ENCODE measurements at regions not wholly inside any gene's neighbourhood (a gene's known extent, or its start where the extent isn't known, plus 50 kb on each side); places are given as distances from the start of the nearest gene placed in this dataset.
"Not testable (repeated sequence)": the region's sequence is repeated elsewhere in the genome, so short reads cannot be mapped to it uniquely, and the experiment has no call there.

- DNase-seq (ENCODE audit: low read depth); in situ Hi-C loops (cut with HindIII; ENCODE audit: low pct_unique_long_range_greater_than_20kb, low sequenced_read_pairs): not testable (repeated sequence)
These were observed 216.0 kb upstream of the GNAI1 start for GRCh38 chr7:79918632-79919031.

DNA sequence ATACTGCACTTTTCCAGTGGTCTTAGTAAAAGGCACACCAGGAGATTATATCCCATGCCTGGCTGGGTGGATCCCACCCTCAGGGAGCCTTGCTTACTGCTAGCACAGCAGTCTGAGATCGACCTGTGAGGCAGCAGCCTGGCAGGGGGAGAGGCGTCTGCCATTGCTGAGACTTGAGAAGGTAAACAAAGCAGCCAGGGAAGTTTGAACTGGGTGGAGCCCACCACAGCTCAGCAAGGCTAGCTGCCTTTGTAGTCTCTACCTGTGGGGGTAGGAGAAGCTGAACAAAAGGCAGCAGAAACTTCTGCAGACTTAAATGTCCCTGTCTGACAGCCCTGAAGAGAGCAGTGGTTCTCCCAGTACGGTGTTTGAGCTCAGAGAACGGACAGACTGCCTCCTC lies 219.3 kb upstream of the GNAI1 start:
- DNase-seq (ENCODE audit: low read depth); in situ Hi-C loops (cut with HindIII; ENCODE audit: low pct_unique_long_range_greater_than_20kb, low sequenced_read_pairs): not testable (repeated sequence)

GRCh38 chr7:79912213-79912633 lies 222.4 kb upstream of the GNAI1 start:
- in situ Hi-C loops (cut with HindIII; ENCODE audit: low pct_unique_long_range_greater_than_20kb, low sequenced_read_pairs): no loop called here
- no peak for DNase-seq (ENCODE audit: low read depth)

DNA sequence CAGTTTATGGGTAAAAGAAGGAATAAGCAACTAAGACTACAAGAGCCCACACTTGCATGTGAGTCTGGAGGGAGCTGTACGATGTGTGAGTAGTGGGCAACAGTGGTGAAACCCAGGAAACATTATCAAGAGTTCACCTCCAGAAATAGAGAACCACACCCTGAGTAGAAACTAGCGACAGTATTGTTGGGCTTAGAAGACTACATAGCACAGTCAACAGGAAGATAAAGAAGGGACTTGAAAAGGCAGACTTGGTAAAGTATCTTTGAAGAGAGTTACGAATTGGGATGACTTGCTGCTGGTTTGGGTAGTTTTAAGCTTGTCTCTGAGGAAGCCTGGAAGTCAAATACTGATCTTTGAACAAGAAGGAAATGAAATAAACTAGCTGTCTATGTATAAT lies 223.2 kb upstream of the GNAI1 start:
- in situ Hi-C loops (cut with HindIII; ENCODE audit: low pct_unique_long_range_greater_than_20kb, low sequenced_read_pairs): no loop called here
- no peak for DNase-seq (ENCODE audit: low read depth)

DNA sequence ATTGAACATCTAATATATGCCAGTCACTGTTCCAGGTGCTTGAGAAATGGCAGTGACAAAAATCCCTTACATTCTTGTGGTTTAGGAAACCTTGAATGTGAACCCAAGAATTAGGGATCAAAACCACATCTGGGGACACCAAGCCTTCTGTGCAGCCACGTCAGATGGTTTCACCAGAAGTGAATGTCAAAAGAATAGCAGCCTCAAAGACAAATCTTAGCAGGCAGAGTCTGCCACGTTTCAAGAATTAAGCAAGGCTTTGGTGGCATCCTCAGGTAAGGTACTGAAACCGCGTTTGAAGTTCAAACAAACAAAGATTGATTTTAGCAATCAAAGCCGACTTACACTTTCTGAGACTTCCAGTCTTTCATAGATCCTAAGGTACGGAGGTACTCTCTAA lies 225.5 kb upstream of the GNAI1 start:
- in situ Hi-C loops (cut with HindIII; ENCODE audit: low pct_unique_long_range_greater_than_20kb, low sequenced_read_pairs): no loop called here
- DNase-seq (ENCODE audit: low read depth): no peak

GRCh38 chr7:79897166-79897565 lies 237.5 kb upstream of the GNAI1 start:
- in situ Hi-C loops (cut with HindIII; ENCODE audit: low pct_unique_long_range_greater_than_20kb, low sequenced_read_pairs): no loop called here
- DNase-seq (ENCODE audit: low read depth): no peak

- in situ Hi-C loops (cut with HindIII; ENCODE audit: low pct_unique_long_range_greater_than_20kb, low sequenced_read_pairs): no loop called here
- no peak for DNase-seq (ENCODE audit: low read depth)
These were observed 240.6 kb upstream of the GNAI1 start for GRCh38 chr7:79893991-79894390.

GRCh38 chr7:79882922-79883321 lies 251.7 kb upstream of the GNAI1 start:
- in situ Hi-C loops (cut with HindIII; ENCODE audit: low pct_unique_long_range_greater_than_20kb, low sequenced_read_pairs): no loop called here
- DNase-seq (ENCODE audit: low read depth): no peak

DNA sequence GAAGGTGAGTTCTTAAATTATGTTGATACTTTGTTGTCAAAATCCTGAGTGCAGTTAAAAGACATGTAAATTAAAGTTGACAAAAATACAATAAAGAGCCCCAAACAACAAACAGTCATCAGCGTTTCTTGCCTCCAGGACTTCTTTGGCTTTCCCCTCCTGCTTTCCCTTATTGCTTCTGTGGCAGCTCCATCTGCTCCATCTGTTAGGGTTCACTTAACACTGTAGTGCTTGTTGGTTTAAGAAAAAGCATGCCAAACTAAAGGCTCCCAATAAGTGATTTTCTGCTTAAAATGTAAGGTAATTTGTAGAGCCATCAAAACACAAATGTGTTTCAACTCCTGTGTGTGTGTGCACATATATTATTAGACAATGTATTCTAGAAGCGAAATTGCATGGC lies 254.3 kb upstream of the GNAI1 start:
- no peak for DNase-seq (ENCODE audit: low read depth)
- in situ Hi-C loops (cut with HindIII; ENCODE audit: low pct_unique_long_range_greater_than_20kb, low sequenced_read_pairs): no loop called here

DNA sequence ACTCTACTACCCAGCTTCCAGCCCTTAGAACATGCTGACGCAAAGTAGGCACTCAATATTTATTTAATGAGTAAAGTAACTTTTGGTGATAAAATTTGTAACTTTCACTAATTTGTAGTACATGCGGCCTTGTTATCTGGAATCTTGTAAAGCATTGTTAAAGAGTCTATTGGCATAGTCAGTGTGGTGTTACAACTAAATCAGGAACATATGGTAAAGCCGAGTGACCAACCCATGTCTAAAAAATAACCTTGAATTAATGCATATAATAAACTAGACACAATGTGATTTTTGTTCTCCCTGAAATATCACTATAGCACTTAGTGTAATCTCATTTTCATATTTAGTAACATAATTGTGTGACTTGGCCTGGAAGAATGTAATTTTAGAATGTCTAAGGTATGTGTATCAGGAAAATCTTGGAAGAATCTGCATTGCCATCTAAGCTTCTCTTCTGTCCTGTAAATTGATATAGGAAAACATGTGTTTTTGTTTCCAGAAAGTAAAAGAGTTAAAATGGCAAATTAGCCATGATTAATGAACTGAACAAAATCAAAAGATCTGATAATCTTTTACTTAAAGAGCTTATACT lies 256.7 kb upstream of the GNAI1 start:
- DNase-seq (ENCODE audit: low read depth): no peak
- in situ Hi-C loops (cut with HindIII; ENCODE audit: low pct_unique_long_range_greater_than_20kb, low sequenced_read_pairs): no loop called here

DNA sequence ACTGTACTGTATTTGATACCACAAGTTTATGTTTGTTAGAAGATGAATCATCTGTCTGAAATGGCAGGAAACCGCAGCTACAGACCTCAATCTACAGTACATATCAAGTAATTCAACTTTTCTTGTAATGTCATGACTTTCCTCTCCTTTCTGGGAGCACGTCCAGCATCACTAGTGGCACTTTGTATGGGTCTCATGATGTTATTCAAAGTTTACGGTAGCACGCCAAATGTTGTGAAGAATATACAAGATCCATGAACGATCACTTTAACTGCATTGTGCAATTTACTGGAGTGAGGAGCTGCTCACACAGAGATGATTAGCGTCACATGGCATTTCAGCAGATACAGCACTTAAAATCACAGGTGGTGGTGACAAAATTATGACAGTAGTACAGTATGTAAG lies 257.8 kb upstream of the GNAI1 start:
- DNase-seq (ENCODE audit: low read depth): no peak
- in situ Hi-C loops (cut with HindIII; ENCODE audit: low pct_unique_long_range_greater_than_20kb, low sequenced_read_pairs): no loop called here

DNA sequence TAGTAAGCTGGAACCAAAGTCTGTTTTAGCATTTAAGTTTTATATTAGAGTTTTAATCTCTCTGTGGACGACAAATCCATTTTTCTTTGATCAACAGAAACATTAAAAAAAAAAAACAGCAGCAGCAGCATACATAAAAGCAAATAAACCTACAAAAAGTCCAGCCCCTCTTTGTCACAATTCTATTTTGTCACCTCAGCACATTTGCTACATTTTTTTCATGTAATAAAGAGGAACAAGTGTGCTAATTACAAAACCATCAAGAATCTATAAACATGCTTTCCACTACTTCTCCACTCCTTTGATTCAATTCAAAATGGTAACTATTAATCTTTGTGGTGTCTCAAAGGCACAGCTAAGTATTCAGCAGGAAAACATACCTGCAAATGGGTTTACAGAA lies 259.8 kb upstream of the GNAI1 start:
- no peak for DNase-seq (ENCODE audit: low read depth)
- in situ Hi-C loops (cut with HindIII; ENCODE audit: low pct_unique_long_range_greater_than_20kb, low sequenced_read_pairs): no loop called here

DNA sequence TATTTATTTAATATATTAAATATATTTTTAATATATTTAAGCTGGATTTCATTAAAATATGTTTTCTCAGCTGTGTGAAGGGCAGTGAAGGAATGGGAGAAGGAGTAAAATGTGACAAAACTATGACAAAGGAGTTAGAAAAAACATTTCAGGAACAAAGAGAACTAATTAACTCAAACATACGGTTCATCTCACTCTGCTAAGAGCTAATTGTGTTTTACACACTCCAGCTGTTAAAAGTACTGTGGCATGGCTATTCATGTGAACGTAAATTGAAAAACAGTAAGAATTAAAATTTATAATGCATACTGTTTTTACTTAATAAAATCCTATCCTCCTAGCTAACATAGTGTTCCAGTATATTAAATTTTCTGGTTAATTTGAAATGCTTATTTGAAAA lies 262.5 kb upstream of the GNAI1 start:
- no peak for DNase-seq (ENCODE audit: low read depth)

GRCh38 chr7:79868010-79868409 lies 266.6 kb upstream of the GNAI1 start:
- DNase-seq (ENCODE audit: low read depth): no peak
- in situ Hi-C loops (cut with HindIII; ENCODE audit: low pct_unique_long_range_greater_than_20kb, low sequenced_read_pairs): no loop called here

More for the DNA sequence above, 262.5 kb upstream of the GNAI1 start:
- in situ Hi-C loops (cut with HindIII; ENCODE audit: low pct_unique_long_range_greater_than_20kb, low sequenced_read_pairs): no loop called here

- DNase-seq (ENCODE audit: low read depth): no peak
- in situ Hi-C loops (cut with HindIII; ENCODE audit: low pct_unique_long_range_greater_than_20kb, low sequenced_read_pairs): no loop called here
These were observed 272.0 kb upstream of the GNAI1 start for GRCh38 chr7:79862447-79863210.

- DNase-seq (ENCODE audit: low read depth): no peak
- in situ Hi-C loops (cut with HindIII; ENCODE audit: low pct_unique_long_range_greater_than_20kb, low sequenced_read_pairs): no loop called here
These were observed 279.5 kb upstream of the GNAI1 start for GRCh38 chr7:79855172-79855571.

DNA sequence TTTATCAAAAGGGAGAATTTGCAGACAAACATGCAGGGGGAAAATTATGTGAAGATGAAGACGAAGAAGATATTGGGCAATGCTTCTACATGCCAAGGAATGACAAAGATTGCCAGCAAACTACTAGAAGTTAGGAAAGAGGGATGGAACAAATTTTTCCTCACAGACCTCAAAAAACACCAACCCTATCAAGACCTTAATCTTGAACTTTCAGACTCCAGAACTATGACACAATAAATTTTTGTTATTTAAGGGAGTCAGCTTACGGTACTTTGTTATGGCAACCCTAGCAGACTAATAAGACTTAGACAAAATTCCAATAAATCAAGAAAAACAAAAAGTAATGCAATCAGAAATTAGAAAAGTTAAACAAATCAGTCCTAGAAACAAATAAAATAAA lies 280.0 kb upstream of the GNAI1 start:
- in situ Hi-C loops (cut with HindIII; ENCODE audit: low pct_unique_long_range_greater_than_20kb, low sequenced_read_pairs): no loop called here
- DNase-seq (ENCODE audit: low read depth): no peak

DNA sequence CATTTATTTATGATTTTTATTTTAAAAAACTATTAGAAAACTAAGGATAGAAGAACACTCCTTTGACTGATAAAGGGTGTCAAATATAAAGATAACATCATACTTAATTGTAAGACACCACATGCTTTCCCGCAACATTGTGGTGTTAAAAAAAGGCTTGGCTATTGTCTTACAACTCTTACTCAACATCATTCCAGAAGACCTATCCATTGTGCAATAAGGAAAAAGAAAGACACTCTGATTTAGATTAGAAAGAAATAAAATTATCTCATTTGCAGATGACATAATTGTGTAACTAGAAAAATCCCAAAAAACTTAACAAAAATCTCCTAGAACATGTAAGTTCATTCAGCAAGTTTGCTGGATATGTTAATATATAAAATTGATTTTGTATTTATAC lies 296.7 kb upstream of the GNAI1 start:
- in situ Hi-C loops (cut with HindIII; ENCODE audit: low pct_unique_long_range_greater_than_20kb, low sequenced_read_pairs): no loop called here
- DNase-seq (ENCODE audit: low read depth): no peak

DNA sequence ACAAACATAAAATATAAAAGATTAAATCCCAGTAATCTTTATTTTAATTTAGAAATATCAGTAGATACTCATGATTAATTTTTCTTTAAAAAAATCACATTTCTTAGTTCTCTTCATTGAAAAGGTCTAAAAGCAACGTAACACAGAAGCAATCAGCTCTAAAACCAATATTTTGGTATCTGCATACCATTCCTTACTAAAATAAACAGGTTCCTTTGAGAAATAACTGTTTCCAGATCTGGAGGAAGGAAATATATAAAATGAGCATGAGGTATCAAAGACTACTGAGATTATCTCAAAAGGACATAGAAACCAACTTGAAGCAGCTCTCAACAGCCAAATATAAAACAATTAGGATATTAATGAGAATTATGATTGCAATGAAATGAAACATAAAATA lies 301.0 kb upstream of the GNAI1 start:
- DNase-seq (ENCODE audit: low read depth): no peak
- in situ Hi-C loops (cut with HindIII; ENCODE audit: low pct_unique_long_range_greater_than_20kb, low sequenced_read_pairs): no loop called here

DNA sequence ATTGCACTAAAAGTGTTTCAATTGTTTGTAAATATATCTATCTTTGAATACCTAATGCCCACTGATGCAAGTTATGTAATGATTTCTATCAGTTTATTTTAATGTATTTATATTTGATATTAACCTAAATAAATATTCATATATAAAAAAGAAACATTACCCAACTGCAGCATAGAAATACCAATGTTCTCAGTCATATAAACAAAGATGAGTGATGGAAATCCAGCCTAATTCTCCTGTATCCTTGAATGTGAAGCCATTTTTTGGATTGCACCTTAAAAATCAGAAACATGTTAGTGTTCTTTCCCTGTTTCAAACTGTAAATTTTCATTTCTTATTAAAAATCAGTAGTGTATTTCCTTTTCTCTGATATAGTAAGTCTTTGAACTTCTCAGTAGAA lies 305.8 kb upstream of the GNAI1 start:
- in situ Hi-C loops (cut with HindIII; ENCODE audit: low pct_unique_long_range_greater_than_20kb, low sequenced_read_pairs): no loop called here

More for the DNA sequence above, 305.8 kb upstream of the GNAI1 start:
- DNase-seq (ENCODE audit: low read depth): no peak
